ENCODE measurements at regions not wholly inside any gene's neighbourhood (a gene's known extent, or its start where the extent isn't known, plus 50 kb on each side); places are given as distances from the start of the nearest gene placed in this dataset.

GRCh38 chr11:134674974-134675373 lies 262.9 kb upstream of the B3GAT1 start:
- WGBS, 2 experiments (ENCODE audit: extremely low coverage in 1 of 2, insufficient coverage in 1 of 2, insufficient read length in 1 of 2, insufficient replicate concordance in 2 of 2, low coverage in 1 of 2, low lambda C conversion rate in 2 of 2, missing lambda C conversion rate in 1 of 2) = 72% methylated on average over 2 of the region's 2 CpGs; no CpG with 5 or more reads in 1 of the 2 experiments
- POLR2A ChIA-PET (ENCODE audit: partially characterized antibody) = no interaction called here
- no peak overlapping the region for H3K56ac ChIP-seq (replicated peaks; ENCODE audit: insufficient read length, low read depth, low read length)
- H2AFZ ChIP-seq (ENCODE audit: low read length) = no peak overlapping the region
- H4K8ac ChIP-seq (ENCODE audit: extremely low read depth, insufficient read depth, low read length) = no peak overlapping the region
- H3K79me1 ChIP-seq (ENCODE audit: low read depth, low read length) = no peaks in the 10 kb centered on the region
- no peaks in the 10 kb centered on the region for H3K23me2 ChIP-seq (ENCODE audit: low read depth, low read length)
- H2BK15ac ChIP-seq (ENCODE audit: low read length) = no peak overlapping the region
- H3K4me1 ChIP-seq (replicated peaks in 1 of 4; ENCODE audit: control insufficient read depth in 3 of 4, insufficient read depth in 4 of 4, low read length in 3 of 4) = peaks cover 0 to 3% (median 0%) of the 10 kb centered on the region in 4 experiments; a peak in 1 of 7 replicates
- H3K4ac ChIP-seq (replicated peaks; ENCODE audit: insufficient read length, low read depth, low read length) = no peak overlapping the region
- no peak overlapping the region for H2AK5ac ChIP-seq (ENCODE audit: low read depth, low read length)
- H3K27me3 ChIP-seq (replicated peaks in 1 of 4; ENCODE audit: control insufficient read depth in 3 of 4, extremely low read depth in 1 of 4, insufficient read depth in 3 of 4, low read length in 3 of 4) = no peaks in the 10 kb centered on the region; a peak in 3 of 7 replicates
- H3K79me2 ChIP-seq (ENCODE audit: control insufficient read depth in 1 of 2, insufficient read depth in 2 of 2, low read length in 2 of 2) = no peaks in the 10 kb centered on the region
- DNase-seq (ENCODE audit: low read depth in 1 of 2, low spot score in 2 of 2) = no peak
- no peak overlapping the region for H2BK120ac ChIP-seq (replicated peaks; ENCODE audit: low read depth, low read length)
- H3K23ac ChIP-seq (ENCODE audit: insufficient read length) = no peak overlapping the region
- H3K4me2 ChIP-seq (ENCODE audit: insufficient read depth in 1 of 2, low read depth in 2 of 2, low read length in 2 of 2) = no peak overlapping the region
- H3K18ac ChIP-seq (ENCODE audit: extremely low read depth, low read length) = no peak overlapping the region
- H3K4me3 ChIP-seq (ENCODE audit: extremely low read depth in 1 of 4, insufficient read depth in 2 of 4, low read depth in 3 of 4, low read length in 4 of 4) = no peak overlapping the region
- no peaks in the 10 kb centered on the region for H4K20me1 ChIP-seq (replicated peaks in 1 of 2; ENCODE audit: control insufficient read depth in 1 of 2, insufficient read depth in 2 of 2, low read length in 2 of 2)
- no peak overlapping the region for H4K91ac ChIP-seq (replicated peaks; ENCODE audit: insufficient read length, low read length)
- H2BK12ac ChIP-seq (ENCODE audit: low read depth, low read length) = no peak overlapping the region
- no peak overlapping the region for H2BK20ac ChIP-seq (ENCODE audit: low read length)
- CTCF ChIA-PET (ENCODE audit: partially characterized antibody) = interaction anchor here (1.0 kb wide), 1 partner anchor 9 kb away, joined by 3 read pairs; no protein-coding TSS in a partner anchor
- H3K9me3 ChIP-seq (ENCODE audit: insufficient read depth in 2 of 2, low read depth in 1 of 2, low read length in 1 of 2) = no peaks in the 10 kb centered on the region
- no peak overlapping the region for H3K14ac ChIP-seq (ENCODE audit: insufficient read length)
- no peak for TF ChIP-seq ZNF274 (IDR thresholded peaks at IDR 0.05; ENCODE audit: borderline replicate concordance, extremely low read depth, low read length)
- no peak for TF ChIP-seq EGR1 (IDR thresholded peaks at IDR 0.05; ENCODE audit: borderline replicate concordance, low read depth, low read length)
- TF ChIP-seq TAF1 (IDR thresholded peaks at IDR 0.05; ENCODE audit: low read depth, low read length) = no peak
- no peak for TF ChIP-seq CEBPB (IDR thresholded peaks at IDR 0.05; ENCODE audit: low read depth, low read length)
- H3K27ac ChIP-seq (ENCODE audit: low read depth, low read length) = no peak overlapping the region
- H3K36me3 ChIP-seq (ENCODE audit: control insufficient read depth in 2 of 4, insufficient read depth in 4 of 4, low read length in 3 of 4) = no peaks in the 10 kb centered on the region
- FAIRE-seq = no peak
- no peak overlapping the region for H2BK5ac ChIP-seq (ENCODE audit: low read depth, low read length)
- H4K5ac ChIP-seq (ENCODE audit: insufficient read length, low read depth, low read length) = no peak overlapping the region
- no peak overlapping the region for H3K9ac ChIP-seq (replicated peaks in 1 of 4; ENCODE audit: extremely low read depth in 1 of 4, low read depth in 3 of 4, low read length in 3 of 4)
